Tibial artery (tissue), 4 donors: ENCODE measurements at regions not wholly inside any gene's neighbourhood (a gene's known extent, or its start where the extent isn't known, plus 50 kb on each side); places are given as distances from the start of the nearest gene placed in this dataset.

ENCODE experiments used
- DNase-seq, 2 donors: peaks; one replicate each; pipeline ENCODE4 v3.0.0-alpha.2; 2019
- H3K27ac ChIP-seq, 2 donors: fragments of 200-600 bp; sonication (generic) in 1 of 2; 1 replicate in 1 of 2; 2 replicates in 1 of 2; pipeline ENCODE4 v1.5.1; 2018 to 2019; ENCODE audit warnings: mild to moderate bottlenecking in 1 of 2
- H3K27me3 ChIP-seq, 2 donors: fragments of 200-600 bp; sonication (generic) in 1 of 2; one replicate each; pipeline versions ENCODE4 v1.5.1 to v1.6.0; 2016 to 2019
- H3K36me3 ChIP-seq, 3 donors: fragments of 200-600 bp; sonication (generic) in 2 of 3; one replicate each; pipeline ENCODE4 v1.5.1; 2016 to 2019; ENCODE audit warnings: mild to moderate bottlenecking in 2 of 3
- H3K4me1 ChIP-seq, 4 donors: fragments of 200-600 bp; sonication (generic) in 2 of 4; 1 replicate in 3 of 4; 2 replicates in 1 of 4; pipeline ENCODE4 v1.5.1; 2016 to 2019
- H3K4me3 ChIP-seq, 2 donors: fragments of 200-600 bp; sonication (generic) in 1 of 2; 1 replicate in 1 of 2; 2 replicates in 1 of 2; pipeline ENCODE4 v1.5.1; 2018 to 2019; ENCODE audit warnings: mild to moderate bottlenecking in 2 of 2
- H3K9me3 ChIP-seq, 3 donors: fragments of 200-600 bp; sonication (generic) in 1 of 3; one replicate each; pipeline ENCODE4 v1.5.1; 2016 to 2019
- CTCF ChIP-seq, 2 experiments: fragments of 200-600 bp in 1 of 2; fragments of 450-650 bp in 1 of 2; IDR thresholded peaks; one replicate each; pipeline ENCODE4 v1.5.1; 2017 to 2019; ENCODE audit warnings: antibody characterized with exemption in 2 of 2, mild to moderate bottlenecking in 1 of 2, moderate library complexity in 1 of 2
- intact Hi-C: fragments of 100-400 bp; cut with DNase I; formaldehyde crosslinking; loops from one replicate; pipeline ENCODE4 v1.15.0; 2023; ENCODE audit warnings: low total_unique reads

DNA sequence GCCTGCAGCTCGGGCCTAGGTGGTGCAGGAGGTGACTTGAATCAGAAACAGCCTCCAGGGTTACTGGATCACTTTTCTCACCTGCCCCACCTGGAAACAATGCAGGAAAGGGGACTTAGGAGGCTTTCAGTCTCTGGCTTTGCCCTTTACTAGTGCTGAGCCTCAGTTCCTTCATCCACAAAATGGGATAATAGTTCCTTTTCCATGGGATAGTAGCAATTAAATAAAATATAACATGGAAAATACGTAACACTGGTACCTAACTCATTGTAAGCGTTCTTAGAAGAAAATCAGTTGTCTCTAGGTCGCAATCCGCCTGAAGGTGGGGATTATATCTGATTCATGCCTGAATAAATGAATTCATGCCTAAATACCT lies 91.4 kb upstream of the CALM2 start:
- no peak for TF ChIP-seq CTCF (IDR thresholded peaks at IDR 0.05)
- H3K4me1 ChIP-seq, result peaks cover 0 to 29% (median 15%) of the 10 kb centered on the region in 4 donors
- no peaks in the 10 kb centered on the region for H3K36me3 ChIP-seq
- H3K9me3 ChIP-seq, result no peaks in the 10 kb centered on the region
- no peak overlapping the region for H3K27ac ChIP-seq
- intact Hi-C loops, result no loop called here
- no peaks in the 10 kb centered on the region for H3K27me3 ChIP-seq
- no peak for DNase-seq
- H3K4me3 ChIP-seq, result no peak overlapping the region

- Histone ChIP-seq H3K9me3 (no peaks in the 10 kb centered on the region), H3K4me3 (no peak overlapping the region), H3K27me3 (no peaks in the 10 kb centered on the region), H3K4me1 (peaks cover 0 to 23% (median 9%) of the 10 kb centered on the region in 4 donors), H3K27ac (no peak overlapping the region), H3K36me3 (no peaks in the 10 kb centered on the region)
- DNase-seq, result no peak
- no peak for TF ChIP-seq CTCF (IDR thresholded peaks at IDR 0.05)
- intact Hi-C loops, result no loop called here
These were observed 90.8 kb upstream of the CALM2 start for GRCh38 chr2:47266939-47267710.

DNA sequence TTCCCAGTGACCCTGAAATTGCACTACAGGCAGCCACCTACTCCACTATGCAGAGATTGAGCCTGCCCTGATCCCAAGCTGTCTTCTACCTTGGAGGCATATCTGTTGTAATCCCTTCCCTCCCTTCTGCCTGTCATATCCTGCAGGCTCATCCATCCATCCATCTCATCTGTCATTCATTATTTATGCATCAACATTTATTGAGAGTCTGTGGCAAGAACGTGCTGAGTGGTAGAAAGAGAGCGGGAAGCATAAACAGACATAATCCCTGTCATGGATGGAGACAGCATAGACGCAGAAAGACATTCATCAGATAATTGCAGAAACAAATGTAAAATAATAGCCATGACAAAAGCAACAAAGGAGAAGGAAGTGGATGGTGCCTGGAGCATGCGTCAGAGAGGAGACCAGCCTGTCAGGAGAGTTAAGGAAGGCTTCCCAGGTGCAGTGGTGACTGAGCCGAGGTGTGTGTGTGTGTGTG lies 89.5 kb upstream of the CALM2 start:
- no peak overlapping the region for H3K4me3 ChIP-seq
- no peak for DNase-seq
- no peak for TF ChIP-seq CTCF (IDR thresholded peaks at IDR 0.05)
- no peaks in the 10 kb centered on the region for H3K27me3 ChIP-seq
- no peak overlapping the region for H3K27ac ChIP-seq
- H3K36me3 ChIP-seq, result no peaks in the 10 kb centered on the region
- peaks cover 0 to 17% (median 7%) of the 10 kb centered on the region in 4 donors for H3K4me1 ChIP-seq
- intact Hi-C loops, result no loop called here
- no peaks in the 10 kb centered on the region for H3K9me3 ChIP-seq

GRCh38 chr2:47265158-47265557 lies 88.8 kb upstream of the CALM2 start:
- Histone ChIP-seq H3K27me3 (no peaks in the 10 kb centered on the region), H3K4me1 (peaks cover 0 to 17% (median 7%) of the 10 kb centered on the region in 4 donors), H3K4me3 (no peak overlapping the region), H3K27ac (no peak overlapping the region), H3K36me3 (no peaks in the 10 kb centered on the region), H3K9me3 (no peaks in the 10 kb centered on the region)
- no peak for DNase-seq
- intact Hi-C loops, result no loop called here
- TF ChIP-seq CTCF (IDR thresholded peaks at IDR 0.05), result no peak

GRCh38 chr2:47264686-47265085 lies 88.4 kb upstream of the CALM2 start:
- no peak for DNase-seq
- peaks cover 0 to 14% (median 6%) of the 10 kb centered on the region in 4 donors for H3K4me1 ChIP-seq
- H3K27me3 ChIP-seq, result no peaks in the 10 kb centered on the region
- intact Hi-C loops, result no loop called here
- no peak for TF ChIP-seq CTCF (IDR thresholded peaks at IDR 0.05)
- H3K9me3 ChIP-seq, result no peaks in the 10 kb centered on the region
- H3K27ac ChIP-seq, result no peak overlapping the region
- H3K4me3 ChIP-seq, result no peak overlapping the region
- no peaks in the 10 kb centered on the region for H3K36me3 ChIP-seq
